OCI-LY3 (cell line): ENCODE measurements at regions not wholly inside any gene's neighbourhood (a gene's known extent, or its start where the extent isn't known, plus 50 kb on each side); places are given as distances from the start of the nearest gene placed in this dataset.

ENCODE experiments used
- CTCF ChIP-seq: fragments of 200-600, 300-600 bp; sonication (generic); IDR thresholded peaks from 2 replicates; pipeline ENCODE4 v1.5.1; 2014; ENCODE audit warnings: antibody characterized with exemption, low read length, low read depth
- EZH2phosphoT487 ChIP-seq: fragments of 200-600 bp; shearing (Covaris generic); IDR thresholded peaks from 2 replicates; pipeline ENCODE4 v1.6.1; 2018; ENCODE audit warnings: antibody characterized with exemption, mixed run types, low read depth

GRCh38 chr1:81391125-81391828 is 409.5 kb upstream of the ADGRL2 start:
- TF ChIP-seq CTCF (no peak), EZH2phosphoT487 (no peak)
